ENCODE measurements at regions not wholly inside any gene's neighbourhood (a gene's known extent, or its start where the extent isn't known, plus 50 kb on each side); places are given as distances from the start of the nearest gene placed in this dataset.

GRCh38 chr3:106575029-106575428 is 706.2 kb upstream of the CBLB start:
- Histone ChIP-seq H3K4me3 (ENCODE audit: low read depth in 1 of 2, low read length in 2 of 2) (no peak overlapping the region), H3K4me1 (ENCODE audit: control insufficient read depth in 1 of 2, insufficient read depth in 2 of 2, low read length in 2 of 2) (no peaks in the 10 kb centered on the region), H3K27me3 (ENCODE audit: low read depth, low read length) (no peaks in the 10 kb centered on the region), H3K9me3 (ENCODE audit: control insufficient read depth in 1 of 2, low read length in 2 of 2) (no peaks in the 10 kb centered on the region), H3K36me3 (ENCODE audit: control insufficient read depth in 1 of 2, insufficient read depth in 2 of 2, low read length in 2 of 2) (no peaks in the 10 kb centered on the region), H3K27ac (ENCODE audit: low read length) (no peak overlapping the region)

DNA sequence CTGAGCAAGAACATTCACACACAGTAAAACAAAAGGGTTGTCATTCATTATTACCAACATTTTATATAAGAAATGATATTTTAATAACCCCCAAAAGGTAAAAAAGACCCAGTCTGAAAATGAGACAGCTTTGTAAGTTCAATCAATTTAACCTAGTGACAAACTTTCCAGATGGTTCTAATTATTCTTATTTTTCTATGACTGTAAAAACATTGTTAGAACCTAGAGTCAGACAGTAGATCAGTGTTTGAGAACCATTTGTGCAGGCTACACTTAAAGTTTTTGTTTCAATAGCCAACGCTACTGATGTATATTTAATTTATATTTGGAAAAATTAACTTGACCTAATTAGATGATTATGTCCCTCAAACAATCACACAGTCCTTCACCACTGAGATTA is 708.4 kb upstream of the CBLB start:
- Histone ChIP-seq H3K4me3 (ENCODE audit: low read depth in 1 of 2, low read length in 2 of 2) (no peak overlapping the region), H3K36me3 (ENCODE audit: control insufficient read depth in 1 of 2, insufficient read depth in 2 of 2, low read length in 2 of 2) (no peaks in the 10 kb centered on the region), H3K4me1 (ENCODE audit: control insufficient read depth in 1 of 2, insufficient read depth in 2 of 2, low read length in 2 of 2) (no peaks in the 10 kb centered on the region), H3K27ac (ENCODE audit: low read length) (no peak overlapping the region), H3K27me3 (ENCODE audit: low read depth, low read length) (no peaks in the 10 kb centered on the region), H3K9me3 (ENCODE audit: control insufficient read depth in 1 of 2, low read length in 2 of 2) (no peaks in the 10 kb centered on the region)

GRCh38 chr3:106578911-106579310 is 710.1 kb upstream of the CBLB start:
- Histone ChIP-seq H3K9me3 (ENCODE audit: control insufficient read depth in 1 of 2, low read length in 2 of 2) (no peaks in the 10 kb centered on the region), H3K4me3 (ENCODE audit: low read depth in 1 of 2, low read length in 2 of 2) (no peak overlapping the region), H3K27me3 (ENCODE audit: low read depth, low read length) (no peaks in the 10 kb centered on the region), H3K27ac (ENCODE audit: low read length) (no peak overlapping the region), H3K36me3 (ENCODE audit: control insufficient read depth in 1 of 2, insufficient read depth in 2 of 2, low read length in 2 of 2) (no peaks in the 10 kb centered on the region), H3K4me1 (ENCODE audit: control insufficient read depth in 1 of 2, insufficient read depth in 2 of 2, low read length in 2 of 2) (no peaks in the 10 kb centered on the region)

- H3K27ac ChIP-seq (ENCODE audit: low read length), result no peak overlapping the region
- H3K4me1 ChIP-seq (ENCODE audit: control insufficient read depth in 1 of 2, insufficient read depth in 2 of 2, low read length in 2 of 2), result no peaks in the 10 kb centered on the region
- H3K4me3 ChIP-seq (ENCODE audit: low read depth in 1 of 2, low read length in 2 of 2), result no peak overlapping the region
- H3K9me3 ChIP-seq (ENCODE audit: control insufficient read depth in 1 of 2, low read length in 2 of 2), result no peaks in the 10 kb centered on the region
- H3K36me3 ChIP-seq (ENCODE audit: control insufficient read depth in 1 of 2, insufficient read depth in 2 of 2, low read length in 2 of 2), result no peaks in the 10 kb centered on the region
- no peaks in the 10 kb centered on the region for H3K27me3 ChIP-seq (ENCODE audit: low read depth, low read length)
Observed at GRCh38 chr3:106582151-106582550, 713.3 kb upstream of the CBLB start.

DNA sequence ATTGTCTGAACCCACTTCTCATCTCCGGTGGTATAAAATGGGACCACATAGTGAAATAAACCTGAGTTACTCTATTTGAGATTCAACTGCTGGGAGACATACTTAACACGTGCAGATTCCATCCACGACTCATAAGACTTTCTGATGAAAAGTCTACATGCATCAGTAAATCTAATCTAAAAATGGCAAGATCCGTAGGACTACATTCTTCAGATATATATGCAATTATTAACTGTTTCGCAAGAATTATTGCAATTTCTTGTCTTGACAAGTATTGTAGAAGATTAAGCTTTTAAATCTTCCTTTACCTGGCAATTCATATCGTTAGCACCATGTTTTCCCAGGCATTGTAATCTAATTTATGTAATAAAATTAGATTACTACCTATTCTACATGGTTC is 718.7 kb upstream of the CBLB start:
- Histone ChIP-seq H3K27ac (ENCODE audit: low read length) (no peak overlapping the region), H3K4me1 (ENCODE audit: control insufficient read depth in 1 of 2, insufficient read depth in 2 of 2, low read length in 2 of 2) (no peaks in the 10 kb centered on the region), H3K36me3 (ENCODE audit: control insufficient read depth in 1 of 2, insufficient read depth in 2 of 2, low read length in 2 of 2) (no peaks in the 10 kb centered on the region), H3K4me3 (ENCODE audit: low read depth in 1 of 2, low read length in 2 of 2) (no peak overlapping the region), H3K27me3 (ENCODE audit: low read depth, low read length) (no peaks in the 10 kb centered on the region), H3K9me3 (ENCODE audit: control insufficient read depth in 1 of 2, low read length in 2 of 2) (no peaks in the 10 kb centered on the region)

DNA sequence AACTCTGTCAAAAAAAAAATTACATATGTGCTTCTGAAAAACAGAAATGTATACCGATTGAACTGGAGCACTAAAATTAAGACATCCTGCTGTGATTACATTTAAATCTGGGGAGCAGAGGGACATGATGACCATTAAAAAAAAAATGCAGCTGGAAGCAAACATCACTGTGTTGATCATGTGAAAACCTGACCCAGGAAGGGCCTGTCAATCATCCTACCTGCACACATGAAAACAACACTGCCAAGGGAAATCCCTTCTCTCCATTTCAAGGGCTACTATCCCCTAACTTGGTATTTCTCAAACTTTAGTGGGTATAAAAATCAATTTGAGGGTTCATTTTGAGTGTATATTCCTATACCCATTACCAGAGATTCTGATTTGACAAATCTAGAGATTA is 719.9 kb upstream of the CBLB start:
- H3K4me1 ChIP-seq (ENCODE audit: control insufficient read depth in 1 of 2, insufficient read depth in 2 of 2, low read length in 2 of 2), result no peaks in the 10 kb centered on the region
- no peak overlapping the region for H3K4me3 ChIP-seq (ENCODE audit: low read depth in 1 of 2, low read length in 2 of 2)
- H3K36me3 ChIP-seq (ENCODE audit: control insufficient read depth in 1 of 2, insufficient read depth in 2 of 2, low read length in 2 of 2), result no peaks in the 10 kb centered on the region
- no peaks in the 10 kb centered on the region for H3K27me3 ChIP-seq (ENCODE audit: low read depth, low read length)
- no peaks in the 10 kb centered on the region for H3K9me3 ChIP-seq (ENCODE audit: control insufficient read depth in 1 of 2, low read length in 2 of 2)
- H3K27ac ChIP-seq (ENCODE audit: low read length), result no peak overlapping the region

- Histone ChIP-seq H3K4me1 (ENCODE audit: control insufficient read depth in 1 of 2, insufficient read depth in 2 of 2, low read length in 2 of 2) (no peaks in the 10 kb centered on the region), H3K27ac (ENCODE audit: low read length) (no peak overlapping the region), H3K4me3 (ENCODE audit: low read depth in 1 of 2, low read length in 2 of 2) (no peak overlapping the region), H3K9me3 (ENCODE audit: control insufficient read depth in 1 of 2, low read length in 2 of 2) (no peaks in the 10 kb centered on the region), H3K36me3 (ENCODE audit: control insufficient read depth in 1 of 2, insufficient read depth in 2 of 2, low read length in 2 of 2) (no peaks in the 10 kb centered on the region), H3K27me3 (ENCODE audit: low read depth, low read length) (no peaks in the 10 kb centered on the region)
Observed at GRCh38 chr3:106589311-106589942, 720.6 kb upstream of the CBLB start.

DNA sequence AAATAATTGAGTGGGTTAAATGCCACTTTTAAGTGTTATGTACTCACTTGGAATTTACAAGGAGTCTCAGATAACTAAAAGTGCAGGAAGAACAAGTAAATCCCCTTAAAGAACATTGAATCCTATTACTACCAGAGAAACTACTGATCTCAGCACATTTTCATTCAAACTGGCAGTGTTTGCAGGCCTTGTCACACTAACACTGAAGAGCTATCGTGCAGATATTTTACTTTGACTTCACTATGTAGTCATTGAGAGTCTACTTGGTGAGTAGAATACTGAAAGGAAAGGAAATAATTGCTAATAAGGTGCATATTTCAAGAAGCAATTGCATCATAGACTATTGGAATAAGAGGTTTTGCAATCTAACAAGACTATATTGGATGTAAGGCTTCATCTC is 721.4 kb upstream of the CBLB start:
- H3K36me3 ChIP-seq (ENCODE audit: control insufficient read depth in 1 of 2, insufficient read depth in 2 of 2, low read length in 2 of 2), result no peaks in the 10 kb centered on the region
- no peaks in the 10 kb centered on the region for H3K27me3 ChIP-seq (ENCODE audit: low read depth, low read length)
- H3K9me3 ChIP-seq (ENCODE audit: control insufficient read depth in 1 of 2, low read length in 2 of 2), result no peaks in the 10 kb centered on the region
- H3K27ac ChIP-seq (ENCODE audit: low read length), result no peak overlapping the region
- no peak overlapping the region for H3K4me3 ChIP-seq (ENCODE audit: low read depth in 1 of 2, low read length in 2 of 2)
- H3K4me1 ChIP-seq (ENCODE audit: control insufficient read depth in 1 of 2, insufficient read depth in 2 of 2, low read length in 2 of 2), result no peaks in the 10 kb centered on the region

DNA sequence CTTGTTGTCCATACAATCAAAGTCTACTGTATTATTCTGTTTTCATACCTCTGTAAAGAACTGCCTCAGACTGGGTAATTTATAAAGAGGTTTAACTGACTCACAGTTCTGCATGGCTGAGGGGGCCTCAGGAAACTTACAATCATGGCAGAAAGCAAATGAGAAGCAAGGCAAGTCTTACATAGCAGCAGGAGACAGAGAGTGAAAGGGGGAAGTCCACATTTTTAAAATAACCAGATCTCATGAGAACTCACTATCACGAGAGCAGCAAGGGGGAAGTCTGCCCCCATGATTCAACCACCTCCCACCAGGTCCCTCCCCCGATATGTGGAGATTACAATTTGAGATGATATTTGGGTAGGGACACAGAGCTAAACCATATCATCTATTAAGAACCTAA is 724.6 kb upstream of the CBLB start:
- H3K36me3 ChIP-seq (ENCODE audit: control insufficient read depth in 1 of 2, insufficient read depth in 2 of 2, low read length in 2 of 2), result no peaks in the 10 kb centered on the region
- H3K4me1 ChIP-seq (ENCODE audit: control insufficient read depth in 1 of 2, insufficient read depth in 2 of 2, low read length in 2 of 2), result no peaks in the 10 kb centered on the region

GRCh38 chr3:106609666-106610301 is 741.0 kb upstream of the CBLB start:
- H3K9me3 ChIP-seq (ENCODE audit: control insufficient read depth in 1 of 2, low read length in 2 of 2), result no peaks in the 10 kb centered on the region
- H3K4me3 ChIP-seq (ENCODE audit: low read depth in 1 of 2, low read length in 2 of 2), result no peak overlapping the region
- H3K27ac ChIP-seq (ENCODE audit: low read length), result no peak overlapping the region
- H3K36me3 ChIP-seq (ENCODE audit: control insufficient read depth in 1 of 2, insufficient read depth in 2 of 2, low read length in 2 of 2), result no peaks in the 10 kb centered on the region
- H3K4me1 ChIP-seq (ENCODE audit: control insufficient read depth in 1 of 2, insufficient read depth in 2 of 2, low read length in 2 of 2), result no peaks in the 10 kb centered on the region
- no peaks in the 10 kb centered on the region for H3K27me3 ChIP-seq (ENCODE audit: low read depth, low read length)

More for the DNA sequence above, 724.6 kb upstream of the CBLB start:
- H3K27ac ChIP-seq (ENCODE audit: low read length), result no peak overlapping the region
- no peaks in the 10 kb centered on the region for H3K27me3 ChIP-seq (ENCODE audit: low read depth, low read length)
- no peak overlapping the region for H3K4me3 ChIP-seq (ENCODE audit: low read depth in 1 of 2, low read length in 2 of 2)
- no peaks in the 10 kb centered on the region for H3K9me3 ChIP-seq (ENCODE audit: control insufficient read depth in 1 of 2, low read length in 2 of 2)

- Histone ChIP-seq H3K9me3 (ENCODE audit: control insufficient read depth in 1 of 2, low read length in 2 of 2) (no peaks in the 10 kb centered on the region), H3K27ac (ENCODE audit: low read length) (no peak overlapping the region), H3K36me3 (ENCODE audit: control insufficient read depth in 1 of 2, insufficient read depth in 2 of 2, low read length in 2 of 2) (no peaks in the 10 kb centered on the region), H3K27me3 (ENCODE audit: low read depth, low read length) (no peaks in the 10 kb centered on the region), H3K4me1 (ENCODE audit: control insufficient read depth in 1 of 2, insufficient read depth in 2 of 2, low read length in 2 of 2) (no peaks in the 10 kb centered on the region), H3K4me3 (ENCODE audit: low read depth in 1 of 2, low read length in 2 of 2) (no peak overlapping the region)
Observed at GRCh38 chr3:106610362-106610959, 741.6 kb upstream of the CBLB start.

DNA sequence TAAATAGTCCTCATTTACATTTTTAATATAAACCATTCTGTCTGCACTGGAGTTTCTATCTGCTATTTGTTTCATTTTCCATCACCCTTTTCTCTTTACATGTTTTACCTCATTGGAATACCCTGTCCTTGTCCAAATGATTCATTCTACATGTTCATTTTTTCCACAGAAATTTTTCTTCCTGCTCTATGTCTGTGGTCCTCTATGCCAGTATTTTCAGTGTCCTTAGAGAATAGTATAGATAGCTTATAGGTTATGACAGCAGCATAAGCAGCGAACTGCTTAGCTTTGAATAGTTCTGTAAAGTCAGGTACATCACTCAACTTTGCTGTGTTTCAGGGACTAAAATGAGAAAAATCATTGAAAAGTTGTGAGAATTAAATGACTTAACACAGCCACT is 742.3 kb upstream of the CBLB start:
- Histone ChIP-seq H3K36me3 (ENCODE audit: control insufficient read depth in 1 of 2, insufficient read depth in 2 of 2, low read length in 2 of 2) (no peaks in the 10 kb centered on the region), H3K4me3 (ENCODE audit: low read depth in 1 of 2, low read length in 2 of 2) (no peak overlapping the region), H3K27me3 (ENCODE audit: low read depth, low read length) (no peaks in the 10 kb centered on the region), H3K4me1 (ENCODE audit: control insufficient read depth in 1 of 2, insufficient read depth in 2 of 2, low read length in 2 of 2) (no peaks in the 10 kb centered on the region), H3K27ac (ENCODE audit: low read length) (no peak overlapping the region), H3K9me3 (ENCODE audit: control insufficient read depth in 1 of 2, low read length in 2 of 2) (no peaks in the 10 kb centered on the region)
